ENCODE measurements at regions not wholly inside any gene's neighbourhood (a gene's known extent, or its start where the extent isn't known, plus 50 kb on each side); places are given as distances from the start of the nearest gene placed in this dataset.

GRCh38 chr3:40704224-40704623, 179.5 kb downstream of the ZNF621 start:
- H3K4me1 Mint-ChIP-seq, result no peaks in the 10 kb centered on the region
- Histone ChIP-seq H3K9ac (ENCODE audit: extremely low read depth, low read length, poor library complexity, severe bottlenecking) (no peak overlapping the region), H3K4me1 (ENCODE audit: control insufficient read depth, insufficient read depth, low read length) (no peaks in the 10 kb centered on the region), H3K27ac (ENCODE audit: low read depth, low read length) (no peak overlapping the region), H3K36me3 (ENCODE audit: control insufficient read depth, insufficient read depth, low read length) (no peaks in the 10 kb centered on the region), H3K9me3 (ENCODE audit: control insufficient read depth, low read length) (peaks cover 26% of the 10 kb centered on the region), H3K4me3 (ENCODE audit: low read length) (no peak overlapping the region), H3K27me3 (ENCODE audit: control insufficient read depth, insufficient read depth, low read length, poor library complexity, severe bottlenecking) (no peaks in the 10 kb centered on the region)
- H3K27me3 Mint-ChIP-seq (ENCODE audit: insufficient read depth), result peaks cover 5% of the 10 kb centered on the region
- no peak for DNase-seq
- TF ChIP-seq, protein P1, sequence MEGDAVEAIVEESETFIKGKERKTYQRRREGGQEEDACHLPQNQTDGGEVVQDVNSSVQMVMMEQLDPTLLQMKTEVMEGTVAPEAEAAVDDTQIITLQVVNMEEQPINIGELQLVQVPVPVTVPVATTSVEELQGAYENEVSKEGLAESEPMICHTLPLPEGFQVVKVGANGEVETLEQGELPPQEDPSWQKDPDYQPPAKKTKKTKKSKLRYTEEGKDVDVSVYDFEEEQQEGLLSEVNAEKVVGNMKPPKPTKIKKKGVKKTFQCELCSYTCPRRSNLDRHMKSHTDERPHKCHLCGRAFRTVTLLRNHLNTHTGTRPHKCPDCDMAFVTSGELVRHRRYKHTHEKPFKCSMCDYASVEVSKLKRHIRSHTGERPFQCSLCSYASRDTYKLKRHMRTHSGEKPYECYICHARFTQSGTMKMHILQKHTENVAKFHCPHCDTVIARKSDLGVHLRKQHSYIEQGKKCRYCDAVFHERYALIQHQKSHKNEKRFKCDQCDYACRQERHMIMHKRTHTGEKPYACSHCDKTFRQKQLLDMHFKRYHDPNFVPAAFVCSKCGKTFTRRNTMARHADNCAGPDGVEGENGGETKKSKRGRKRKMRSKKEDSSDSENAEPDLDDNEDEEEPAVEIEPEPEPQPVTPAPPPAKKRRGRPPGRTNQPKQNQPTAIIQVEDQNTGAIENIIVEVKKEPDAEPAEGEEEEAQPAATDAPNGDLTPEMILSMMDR (conservative IDR thresholded peaks at IDR 0.05), result no peak
- H3K27ac Mint-ChIP-seq, result no peak overlapping the region
- H3K9me3 Mint-ChIP-seq, result peaks cover 45% of the 10 kb centered on the region
- no peak overlapping the region for H3K4me3 Mint-ChIP-seq
- WGBS, 2 experiments (ENCODE audit: insufficient coverage in 1 of 2, insufficient read length in 1 of 2), result 80% methylated on average over 1 of the region's 1 CpG; no CpG with 5 or more reads in 1 of the 2 experiments
- H3K36me3 Mint-ChIP-seq (ENCODE audit: low read depth), result peaks cover 3% of the 10 kb centered on the region

- Histone ChIP-seq H3K9ac (ENCODE audit: extremely low read depth, low read length, poor library complexity, severe bottlenecking) (no peak overlapping the region), H3K36me3 (ENCODE audit: control insufficient read depth, insufficient read depth, low read length) (no peaks in the 10 kb centered on the region), H3K4me3 (ENCODE audit: low read length) (no peak overlapping the region), H3K27me3 (ENCODE audit: control insufficient read depth, insufficient read depth, low read length, poor library complexity, severe bottlenecking) (no peaks in the 10 kb centered on the region), H3K4me1 (ENCODE audit: control insufficient read depth, insufficient read depth, low read length) (no peaks in the 10 kb centered on the region), H3K9me3 (ENCODE audit: control insufficient read depth, low read length) (peaks cover 18% of the 10 kb centered on the region), H3K27ac (ENCODE audit: low read depth, low read length) (no peak overlapping the region)
- Mint-ChIP-seq H3K36me3 (ENCODE audit: low read depth) (no peaks in the 10 kb centered on the region), H3K27me3 (ENCODE audit: insufficient read depth) (peaks cover 3% of the 10 kb centered on the region), H3K4me3 (no peak overlapping the region), H3K9me3 (peaks cover 31% of the 10 kb centered on the region), H3K27ac (no peak overlapping the region), H3K4me1 (no peaks in the 10 kb centered on the region)
- no peak for DNase-seq
- TF ChIP-seq, protein P1 (conservative IDR thresholded peaks at IDR 0.05), result no peak
Observed at GRCh38 chr3:40705663-40706062, 180.9 kb downstream of the ZNF621 start.

- peaks cover 5% of the 10 kb centered on the region for H3K4me1 Mint-ChIP-seq
- no peak overlapping the region for H3K27ac ChIP-seq (ENCODE audit: low read depth, low read length)
- TF ChIP-seq, protein P1 (conservative IDR thresholded peaks at IDR 0.05), result no peak
Observed at GRCh38 chr3:40713306-40713705, 188.5 kb downstream of the ZNF621 start.

More at GRCh38 chr3:40713306-40713705, 188.5 kb downstream of the ZNF621 start:
- Mint-ChIP-seq H3K36me3 (ENCODE audit: low read depth) (no peaks in the 10 kb centered on the region), H3K4me3 (no peak overlapping the region), H3K27me3 (ENCODE audit: insufficient read depth) (peaks cover 17% of the 10 kb centered on the region), H3K9me3 (no peaks in the 10 kb centered on the region), H3K27ac (no peak overlapping the region)
- Histone ChIP-seq H3K4me3 (ENCODE audit: low read length) (no peak overlapping the region), H3K36me3 (ENCODE audit: control insufficient read depth, insufficient read depth, low read length) (no peaks in the 10 kb centered on the region), H3K9me3 (ENCODE audit: control insufficient read depth, low read length) (no peaks in the 10 kb centered on the region), H3K9ac (ENCODE audit: extremely low read depth, low read length, poor library complexity, severe bottlenecking) (no peak overlapping the region), H3K27me3 (ENCODE audit: control insufficient read depth, insufficient read depth, low read length, poor library complexity, severe bottlenecking) (no peaks in the 10 kb centered on the region), H3K4me1 (ENCODE audit: control insufficient read depth, insufficient read depth, low read length) (no peaks in the 10 kb centered on the region)
- DNase-seq, result no peak

Measured in endodermal cell (in vitro differentiated cells).